GM13976 (cell line): ENCODE measurements at regions not wholly inside any gene's neighbourhood (a gene's known extent, or its start where the extent isn't known, plus 50 kb on each side); places are given as distances from the start of the nearest gene placed in this dataset.

Experiments
- DNase-seq: peaks from one replicate; pipeline ENCODE4 v3.0.0; 2012; ENCODE audit warnings: low spot score
- CTCF ChIP-seq: IDR thresholded peaks from 2 replicates; pipeline ENCODE4 v1.5.1; 2012; ENCODE audit warnings: borderline replicate concordance, mild to moderate bottlenecking; ENCODE audit not compliant: insufficient read depth; ENCODE audit errors: extremely low read depth, missing control alignments, control extremely low read depth
- in situ Hi-C: fragments of 300-500 bp; cut with MboI; formaldehyde crosslinking; loops from one replicate; pipeline ENCODE4 v1.12.0; 2022; ENCODE audit warnings: low sequenced_read_pairs, mixed read lengths, inconsistent platforms; ENCODE audit not compliant: unreplicated experiment

GRCh38 chr2:182477774-182478173 lies 50.9 kb upstream of the PDE1A start:
- TF ChIP-seq CTCF, result no peak
- no peak for DNase-seq
- in situ Hi-C loops, result no loop called here

- no peak for TF ChIP-seq CTCF
- in situ Hi-C loops, result no loop called here
- no peak for DNase-seq
Observed at GRCh38 chr2:182481676-182482075, 54.8 kb upstream of the PDE1A start.

- TF ChIP-seq CTCF, result no peak
- no peak for DNase-seq
- in situ Hi-C loops, result no loop called here
Observed at GRCh38 chr2:182482511-182482910, 55.7 kb upstream of the PDE1A start.

- no peak for TF ChIP-seq CTCF
- no peak for DNase-seq
- in situ Hi-C loops, result no loop called here
Observed at GRCh38 chr2:182496596-182496995, 69.8 kb upstream of the PDE1A start.

GRCh38 chr2:182499706-182500470 lies 73.1 kb upstream of the PDE1A start:
- in situ Hi-C loops, result no loop called here
- no peak for DNase-seq
- TF ChIP-seq CTCF, result no peak

DNA sequence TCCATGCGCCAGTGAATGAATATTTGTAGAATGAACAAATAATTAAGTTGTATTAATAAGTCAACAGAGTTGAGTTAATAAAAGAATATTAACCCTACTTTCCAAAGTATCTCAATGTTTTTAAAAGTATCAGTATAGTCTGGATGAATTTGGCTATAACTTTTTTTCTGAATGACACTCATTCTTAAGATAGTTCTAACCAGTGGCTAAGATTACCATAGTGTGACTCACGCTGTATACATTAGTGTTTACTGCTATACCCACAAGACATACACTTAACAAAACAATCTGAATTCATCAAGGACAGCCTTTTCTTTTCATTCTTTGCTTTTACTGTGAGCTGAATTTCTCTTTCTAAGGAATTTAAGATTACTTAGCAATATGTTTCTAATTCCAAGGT lies 77.0 kb upstream of the PDE1A start:
- no peak for DNase-seq
- in situ Hi-C loops, result no loop called here
- TF ChIP-seq CTCF, result no peak

GRCh38 chr2:182504903-182505302 lies 78.1 kb upstream of the PDE1A start:
- DNase-seq, result no peak
- in situ Hi-C loops, result no loop called here
- TF ChIP-seq CTCF, result no peak
